ENCODE measurements at regions not wholly inside any gene's neighbourhood (a gene's known extent, or its start where the extent isn't known, plus 50 kb on each side); places are given as distances from the start of the nearest gene placed in this dataset.
"Not testable (repeated sequence)": the region's sequence is repeated elsewhere in the genome, so short reads cannot be mapped to it uniquely, and the experiment has no call there.

DNA sequence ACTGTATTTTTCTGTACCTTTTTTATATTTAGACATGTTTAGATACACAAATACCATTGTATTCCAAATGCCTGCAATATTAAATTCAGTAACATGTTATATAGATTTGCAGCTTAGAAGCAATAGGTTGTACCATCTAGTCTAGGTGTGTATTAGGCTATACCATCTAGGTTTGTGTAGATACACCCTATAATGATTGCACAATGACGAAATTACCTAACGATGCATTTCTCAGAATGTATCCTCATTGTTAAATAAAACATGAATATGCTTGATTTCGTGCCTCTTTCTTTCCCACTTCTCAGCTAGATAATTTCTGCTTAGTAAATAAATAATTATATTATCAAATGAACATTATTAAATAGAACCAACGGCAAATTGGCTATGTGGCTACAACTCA lies 653.0 kb downstream of the EPM2A start:
- WGBS, 2 donors: 76 to 85% methylated on average over 4 of the region's 4 CpGs
- Histone ChIP-seq H3K27ac (ENCODE audit: low read depth in 2 of 2, low read length in 1 of 2) (no peak overlapping the region), H3K4me1 (ENCODE audit: control insufficient read depth in 2 of 2, insufficient read depth in 2 of 2, low read length in 1 of 2) (no peaks in the 10 kb centered on the region), H3K4me3 (ENCODE audit: low read depth in 1 of 2, low read length in 2 of 2) (no peak overlapping the region), H3K9me3 (ENCODE audit: control insufficient read depth in 2 of 2, insufficient read depth in 1 of 2, low read depth in 1 of 2, low read length in 1 of 2) (no peaks in the 10 kb centered on the region), H3K27me3 (ENCODE audit: control insufficient read depth in 1 of 2, insufficient read depth in 2 of 2, low read length in 2 of 2) (no peaks in the 10 kb centered on the region), H3K36me3 (ENCODE audit: control insufficient read depth in 2 of 2, insufficient read depth in 2 of 2, low read length in 1 of 2) (no peaks in the 10 kb centered on the region)

DNA sequence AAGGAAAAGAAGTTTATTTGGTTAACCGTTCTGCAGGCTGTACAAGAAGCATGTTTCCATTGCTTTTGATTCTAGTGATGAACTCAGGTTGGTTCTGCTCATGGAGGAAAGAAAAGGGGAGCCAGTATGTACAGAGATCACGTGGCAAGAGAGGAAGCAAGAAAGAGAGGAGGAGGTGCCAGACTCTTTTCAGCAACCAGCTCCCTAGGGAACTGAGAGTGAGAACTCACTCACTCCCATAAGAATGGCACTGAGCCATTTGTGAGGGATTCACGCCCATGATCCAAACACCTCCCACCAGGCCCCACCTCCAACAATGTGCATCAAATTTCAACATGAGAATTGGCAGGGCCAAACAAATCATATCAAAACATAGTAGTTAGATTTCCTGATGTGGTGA lies 649.1 kb downstream of the EPM2A start:
- no peaks in the 10 kb centered on the region for H3K36me3 ChIP-seq (ENCODE audit: control insufficient read depth in 2 of 2, insufficient read depth in 2 of 2, low read length in 1 of 2)
- H3K27ac ChIP-seq (ENCODE audit: low read depth in 2 of 2, low read length in 1 of 2): no peak overlapping the region
- H3K4me3 ChIP-seq (ENCODE audit: low read depth in 1 of 2, low read length in 2 of 2): no peak overlapping the region
- H3K4me1 ChIP-seq (ENCODE audit: control insufficient read depth in 2 of 2, insufficient read depth in 2 of 2, low read length in 1 of 2): no peaks in the 10 kb centered on the region
- 39 to 40% methylated on average over 3 of the region's 3 CpGs for WGBS, 2 donors
- no peaks in the 10 kb centered on the region for H3K27me3 ChIP-seq (ENCODE audit: control insufficient read depth in 1 of 2, insufficient read depth in 2 of 2, low read length in 2 of 2)
- no peaks in the 10 kb centered on the region for H3K9me3 ChIP-seq (ENCODE audit: control insufficient read depth in 2 of 2, insufficient read depth in 1 of 2, low read depth in 1 of 2, low read length in 1 of 2)

- no peak overlapping the region for H3K27ac ChIP-seq (ENCODE audit: low read depth in 2 of 2, low read length in 1 of 2)
Observed at GRCh38 chr6:145087034-145087433, 648.3 kb downstream of the EPM2A start.

GRCh38 chr6:145090801-145091585 lies 644.3 kb downstream of the EPM2A start:
- no peaks in the 10 kb centered on the region for H3K27me3 ChIP-seq (ENCODE audit: control insufficient read depth in 1 of 2, insufficient read depth in 2 of 2, low read length in 2 of 2)
- no peaks in the 10 kb centered on the region for H3K36me3 ChIP-seq (ENCODE audit: control insufficient read depth in 2 of 2, insufficient read depth in 2 of 2, low read length in 1 of 2)
- H3K4me1 ChIP-seq (ENCODE audit: control insufficient read depth in 2 of 2, insufficient read depth in 2 of 2, low read length in 1 of 2): no peaks in the 10 kb centered on the region
- H3K27ac ChIP-seq (ENCODE audit: low read depth in 2 of 2, low read length in 1 of 2): no peak overlapping the region
- WGBS, 2 donors: 72 to 79% methylated on average over 4 of the region's 4 CpGs
- H3K9me3 ChIP-seq (ENCODE audit: control insufficient read depth in 2 of 2, insufficient read depth in 1 of 2, low read depth in 1 of 2, low read length in 1 of 2): no peaks in the 10 kb centered on the region
- no peak overlapping the region for H3K4me3 ChIP-seq (ENCODE audit: low read depth in 1 of 2, low read length in 2 of 2)

More at GRCh38 chr6:145087034-145087433, 648.3 kb downstream of the EPM2A start:
- no peaks in the 10 kb centered on the region for H3K9me3 ChIP-seq (ENCODE audit: control insufficient read depth in 2 of 2, insufficient read depth in 1 of 2, low read depth in 1 of 2, low read length in 1 of 2)
- WGBS, 2 donors: 72 to 74% methylated on average over 3 of the region's 3 CpGs
- no peaks in the 10 kb centered on the region for H3K36me3 ChIP-seq (ENCODE audit: control insufficient read depth in 2 of 2, insufficient read depth in 2 of 2, low read length in 1 of 2)
- no peak overlapping the region for H3K4me3 ChIP-seq (ENCODE audit: low read depth in 1 of 2, low read length in 2 of 2)
- no peaks in the 10 kb centered on the region for H3K4me1 ChIP-seq (ENCODE audit: control insufficient read depth in 2 of 2, insufficient read depth in 2 of 2, low read length in 1 of 2)
- no peaks in the 10 kb centered on the region for H3K27me3 ChIP-seq (ENCODE audit: control insufficient read depth in 1 of 2, insufficient read depth in 2 of 2, low read length in 2 of 2)

DNA sequence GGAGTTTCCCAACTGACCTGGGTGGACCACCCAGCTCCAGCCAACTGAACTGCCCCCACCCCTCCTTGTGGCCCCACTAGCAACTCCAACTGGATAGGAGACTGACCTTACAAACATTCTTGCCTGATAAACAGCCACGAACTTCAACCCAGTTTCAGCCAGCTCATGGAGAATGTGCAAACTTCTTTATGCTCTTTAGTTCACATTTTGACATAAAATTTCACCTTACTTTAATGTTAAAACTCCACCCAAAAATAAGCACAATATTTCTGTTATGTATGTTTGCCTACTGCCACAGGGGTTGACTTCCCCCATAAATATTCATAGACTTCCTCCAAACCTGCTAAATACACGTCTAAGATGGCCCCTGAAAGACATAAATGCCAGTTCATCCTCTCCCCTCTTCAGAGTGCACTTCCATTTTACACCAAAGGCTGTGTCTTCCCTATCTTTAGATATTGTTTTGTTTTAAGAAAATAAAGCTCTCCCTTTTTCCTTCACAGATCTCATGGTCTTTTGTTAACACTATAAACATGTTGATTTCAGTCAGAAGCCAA lies 643.7 kb downstream of the EPM2A start:
- H3K27me3 ChIP-seq (ENCODE audit: control insufficient read depth in 1 of 2, insufficient read depth in 2 of 2, low read length in 2 of 2): no peaks in the 10 kb centered on the region
- no peaks in the 10 kb centered on the region for H3K36me3 ChIP-seq (ENCODE audit: control insufficient read depth in 2 of 2, insufficient read depth in 2 of 2, low read length in 1 of 2)
- WGBS, 2 donors: 70 to 72% methylated on average over 2 of the region's 2 CpGs
- no peak overlapping the region for H3K4me3 ChIP-seq (ENCODE audit: low read depth in 1 of 2, low read length in 2 of 2)
- no peak overlapping the region for H3K27ac ChIP-seq (ENCODE audit: low read depth in 2 of 2, low read length in 1 of 2)
- H3K4me1 ChIP-seq (ENCODE audit: control insufficient read depth in 2 of 2, insufficient read depth in 2 of 2, low read length in 1 of 2): no peaks in the 10 kb centered on the region
- no peaks in the 10 kb centered on the region for H3K9me3 ChIP-seq (ENCODE audit: control insufficient read depth in 2 of 2, insufficient read depth in 1 of 2, low read depth in 1 of 2, low read length in 1 of 2)

DNA sequence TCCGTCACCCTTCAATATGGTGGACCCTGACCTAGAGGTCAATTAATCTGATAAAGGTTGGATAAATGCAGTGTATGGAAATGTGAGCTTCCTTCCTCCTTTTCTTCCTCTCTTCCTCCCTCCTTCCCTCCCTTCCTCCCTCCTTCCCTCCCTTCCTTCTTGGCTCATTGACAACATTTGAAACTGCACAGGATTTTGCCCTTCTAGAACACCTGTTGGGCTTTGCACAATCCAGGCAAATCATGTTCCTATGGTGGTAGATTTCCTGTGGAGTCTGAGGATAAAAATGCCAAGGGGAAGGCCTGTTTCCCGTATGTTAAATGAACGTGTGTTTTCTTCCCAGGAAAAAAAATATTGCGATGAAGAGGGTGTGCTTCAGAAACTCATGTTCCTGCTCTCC lies 642.8 kb downstream of the EPM2A start:
- H3K4me3 ChIP-seq (ENCODE audit: low read depth in 1 of 2, low read length in 2 of 2): no peak overlapping the region
- H3K27ac ChIP-seq (ENCODE audit: low read depth in 2 of 2, low read length in 1 of 2): no peak overlapping the region
- H3K27me3 ChIP-seq (ENCODE audit: control insufficient read depth in 1 of 2, insufficient read depth in 2 of 2, low read length in 2 of 2): no peaks in the 10 kb centered on the region
- no peaks in the 10 kb centered on the region for H3K36me3 ChIP-seq (ENCODE audit: control insufficient read depth in 2 of 2, insufficient read depth in 2 of 2, low read length in 1 of 2)
- H3K4me1 ChIP-seq (ENCODE audit: control insufficient read depth in 2 of 2, insufficient read depth in 2 of 2, low read length in 1 of 2): no peaks in the 10 kb centered on the region
- H3K9me3 ChIP-seq (ENCODE audit: control insufficient read depth in 2 of 2, insufficient read depth in 1 of 2, low read depth in 1 of 2, low read length in 1 of 2): no peaks in the 10 kb centered on the region
- WGBS, 2 donors: 81% methylated on average over 4 of the region's 4 CpGs

DNA sequence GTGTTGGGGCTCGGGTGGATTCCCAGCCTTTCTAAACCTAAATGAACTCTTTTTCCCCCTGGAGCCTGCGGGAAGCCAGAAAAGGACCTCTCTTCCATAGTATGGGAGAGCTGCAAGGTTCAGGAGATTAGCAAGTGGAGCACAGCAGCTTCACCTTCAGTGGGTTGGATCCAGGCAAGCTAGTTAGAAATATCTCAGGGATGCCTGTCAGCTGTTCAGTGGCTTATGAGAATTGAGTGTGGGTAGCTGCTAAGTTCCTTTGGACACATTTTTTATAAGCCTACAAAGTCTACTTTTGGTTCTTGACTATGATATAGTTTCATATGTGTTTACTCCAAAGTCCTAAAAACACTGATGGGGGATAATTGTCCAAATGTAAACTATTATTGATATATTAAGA lies 642.1 kb downstream of the EPM2A start:
- no peaks in the 10 kb centered on the region for H3K9me3 ChIP-seq (ENCODE audit: control insufficient read depth in 2 of 2, insufficient read depth in 1 of 2, low read depth in 1 of 2, low read length in 1 of 2)
- 82 to 87% methylated on average over 2 of the region's 2 CpGs for WGBS, 2 donors

GRCh38 chr6:145096846-145097245 lies 638.5 kb downstream of the EPM2A start:
- Histone ChIP-seq H3K27ac (ENCODE audit: low read depth in 2 of 2, low read length in 1 of 2) (no peak overlapping the region), H3K27me3 (ENCODE audit: control insufficient read depth in 1 of 2, insufficient read depth in 2 of 2, low read length in 2 of 2) (no peaks in the 10 kb centered on the region), H3K4me1 (ENCODE audit: control insufficient read depth in 2 of 2, insufficient read depth in 2 of 2, low read length in 1 of 2) (no peaks in the 10 kb centered on the region), H3K4me3 (ENCODE audit: low read depth in 1 of 2, low read length in 2 of 2) (no peak overlapping the region), H3K9me3 (ENCODE audit: control insufficient read depth in 2 of 2, insufficient read depth in 1 of 2, low read depth in 1 of 2, low read length in 1 of 2) (no peaks in the 10 kb centered on the region), H3K36me3 (ENCODE audit: control insufficient read depth in 2 of 2, insufficient read depth in 2 of 2, low read length in 1 of 2) (no peaks in the 10 kb centered on the region)
- 57 to 64% methylated on average over 1 of the region's 1 CpG for WGBS, 2 donors

More for the DNA sequence above, 642.1 kb downstream of the EPM2A start:
- Histone ChIP-seq H3K27ac (ENCODE audit: low read depth in 2 of 2, low read length in 1 of 2) (no peak overlapping the region), H3K27me3 (ENCODE audit: control insufficient read depth in 1 of 2, insufficient read depth in 2 of 2, low read length in 2 of 2) (no peaks in the 10 kb centered on the region), H3K36me3 (ENCODE audit: control insufficient read depth in 2 of 2, insufficient read depth in 2 of 2, low read length in 1 of 2) (no peaks in the 10 kb centered on the region), H3K4me1 (ENCODE audit: control insufficient read depth in 2 of 2, insufficient read depth in 2 of 2, low read length in 1 of 2) (no peaks in the 10 kb centered on the region), H3K4me3 (ENCODE audit: low read depth in 1 of 2, low read length in 2 of 2) (no peak overlapping the region)

- WGBS, 2 donors: 72 to 75% methylated on average over 6 of the region's 6 CpGs
- H3K9me3 ChIP-seq (ENCODE audit: control insufficient read depth in 2 of 2, insufficient read depth in 1 of 2, low read depth in 1 of 2, low read length in 1 of 2); H3K27ac ChIP-seq (ENCODE audit: low read depth in 2 of 2, low read length in 1 of 2); H3K4me3 ChIP-seq (ENCODE audit: low read depth in 1 of 2, low read length in 2 of 2); H3K4me1 ChIP-seq (ENCODE audit: control insufficient read depth in 2 of 2, insufficient read depth in 2 of 2, low read length in 1 of 2); H3K36me3 ChIP-seq (ENCODE audit: control insufficient read depth in 2 of 2, insufficient read depth in 2 of 2, low read length in 1 of 2); H3K27me3 ChIP-seq (ENCODE audit: control insufficient read depth in 1 of 2, insufficient read depth in 2 of 2, low read length in 2 of 2): not testable (repeated sequence)
Observed at GRCh38 chr6:145098127-145098526, 637.2 kb downstream of the EPM2A start.

- 95 to 96% methylated on average over 1 of the region's 1 CpG for WGBS, 2 donors
- no peaks in the 10 kb centered on the region for H3K9me3 ChIP-seq (ENCODE audit: control insufficient read depth in 2 of 2, insufficient read depth in 1 of 2, low read depth in 1 of 2, low read length in 1 of 2)
- H3K4me3 ChIP-seq (ENCODE audit: low read depth in 1 of 2, low read length in 2 of 2): no peak overlapping the region
- H3K4me1 ChIP-seq (ENCODE audit: control insufficient read depth in 2 of 2, insufficient read depth in 2 of 2, low read length in 1 of 2): no peaks in the 10 kb centered on the region
- no peak overlapping the region for H3K27ac ChIP-seq (ENCODE audit: low read depth in 2 of 2, low read length in 1 of 2)
- H3K27me3 ChIP-seq (ENCODE audit: control insufficient read depth in 1 of 2, insufficient read depth in 2 of 2, low read length in 2 of 2): no peaks in the 10 kb centered on the region
- no peaks in the 10 kb centered on the region for H3K36me3 ChIP-seq (ENCODE audit: control insufficient read depth in 2 of 2, insufficient read depth in 2 of 2, low read length in 1 of 2)
Observed at GRCh38 chr6:145099713-145100112, 635.6 kb downstream of the EPM2A start.
